ENCODE measurements at regions not wholly inside any gene's neighbourhood (a gene's known extent, or its start where the extent isn't known, plus 50 kb on each side); places are given as distances from the start of the nearest gene placed in this dataset.

DNA sequence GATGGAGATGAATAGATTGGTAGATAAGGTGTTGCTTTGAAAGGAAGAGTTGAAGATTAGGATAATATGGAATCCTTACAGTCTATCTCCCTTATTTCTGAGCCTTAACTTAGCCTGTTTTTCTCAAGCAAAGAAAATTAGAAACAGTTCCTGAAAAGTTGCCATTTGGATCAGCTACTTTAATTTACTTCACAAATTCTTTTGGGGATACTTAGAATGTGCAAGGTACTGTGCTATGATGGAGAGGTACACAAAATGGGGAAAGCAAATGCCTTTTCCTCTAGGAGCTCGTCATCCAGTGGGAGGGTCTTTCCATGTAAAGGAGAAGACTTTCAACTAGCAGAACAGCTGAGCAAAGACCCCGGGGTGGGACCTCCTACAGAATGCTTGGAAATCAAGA lies 51.1 kb upstream of the SMARCA2 start:
- TF ChIP-seq YY1 (IDR thresholded peaks at IDR 0.05; ENCODE audit: insufficient read depth, insufficient read length) (no peak), SUZ12 (IDR thresholded peaks at IDR 0.05; ENCODE audit: extremely low read depth, insufficient read depth, insufficient read length) (no peak)

Data from NT2/D1 (cell line).